GM18519 (cell line): ENCODE measurements at regions not wholly inside any gene's neighbourhood (a gene's known extent, or its start where the extent isn't known, plus 50 kb on each side); places are given as distances from the start of the nearest gene placed in this dataset.
"Not testable (repeated sequence)": the region's sequence is repeated elsewhere in the genome, so short reads cannot be mapped to it uniquely, and the experiment has no call there.

Experiments
- ATAC-seq: cut with Tn5 transposase; IDR thresholded peaks from one replicate; pipeline ENCODE4 v1.9.1; 2021; ENCODE audit warnings: mild to moderate bottlenecking, moderate library complexity; ENCODE audit not compliant: unreplicated experiment, low FRiP score

- no peak for ATAC-seq
These were observed 654.7 kb downstream of the LRRC70 start for GRCh38 chr5:63233361-63233760.

- no peak for ATAC-seq
These were observed 652.1 kb downstream of the LRRC70 start for GRCh38 chr5:63230754-63231153.

GRCh38 chr5:63228154-63228553 is 649.5 kb downstream of the LRRC70 start:
- no peak for ATAC-seq

GRCh38 chr5:63220244-63220643 is 641.6 kb downstream of the LRRC70 start:
- no peak for ATAC-seq

- no peak for ATAC-seq
These were observed 638.8 kb downstream of the LRRC70 start for GRCh38 chr5:63217422-63217821.

GRCh38 chr5:63213256-63213655 is 634.6 kb downstream of the LRRC70 start:
- no peak for ATAC-seq

GRCh38 chr5:63211448-63212132 is 633.0 kb downstream of the LRRC70 start:
- ATAC-seq, result no peak

- no peak for ATAC-seq
These were observed 627.4 kb downstream of the LRRC70 start for GRCh38 chr5:63205976-63206375.

- no peak for ATAC-seq
These were observed 623.1 kb downstream of the LRRC70 start for GRCh38 chr5:63201738-63202137.

- no peak for ATAC-seq
These were observed 615.5 kb downstream of the LRRC70 start for GRCh38 chr5:63194126-63194525.

GRCh38 chr5:63180190-63180589 is 601.6 kb downstream of the LRRC70 start:
- ATAC-seq, result not testable (repeated sequence)

- no peak for ATAC-seq
These were observed 597.2 kb downstream of the LRRC70 start for GRCh38 chr5:63175850-63176249.

- ATAC-seq, result no peak
These were observed 591.9 kb downstream of the LRRC70 start for GRCh38 chr5:63170486-63170885.

GRCh38 chr5:63164838-63165535 is 586.4 kb downstream of the LRRC70 start:
- no peak for ATAC-seq

GRCh38 chr5:63164339-63164738 is 585.7 kb downstream of the LRRC70 start:
- ATAC-seq, result no peak

- no peak for ATAC-seq
These were observed 576.7 kb downstream of the LRRC70 start for GRCh38 chr5:63155310-63155631.

GRCh38 chr5:63154476-63155309 is 576.1 kb downstream of the LRRC70 start:
- no peak for ATAC-seq

GRCh38 chr5:63152871-63153270 is 574.3 kb downstream of the LRRC70 start:
- ATAC-seq, result no peak

GRCh38 chr5:63145167-63145566 is 566.5 kb downstream of the LRRC70 start:
- no peak for ATAC-seq

- ATAC-seq, result no peak
These were observed 563.0 kb downstream of the LRRC70 start for GRCh38 chr5:63141591-63141990.

GRCh38 chr5:63135291-63135690 is 556.7 kb downstream of the LRRC70 start:
- ATAC-seq, result no peak
